ENCODE measurements at regions not wholly inside any gene's neighbourhood (a gene's known extent, or its start where the extent isn't known, plus 50 kb on each side); places are given as distances from the start of the nearest gene placed in this dataset.

DNA sequence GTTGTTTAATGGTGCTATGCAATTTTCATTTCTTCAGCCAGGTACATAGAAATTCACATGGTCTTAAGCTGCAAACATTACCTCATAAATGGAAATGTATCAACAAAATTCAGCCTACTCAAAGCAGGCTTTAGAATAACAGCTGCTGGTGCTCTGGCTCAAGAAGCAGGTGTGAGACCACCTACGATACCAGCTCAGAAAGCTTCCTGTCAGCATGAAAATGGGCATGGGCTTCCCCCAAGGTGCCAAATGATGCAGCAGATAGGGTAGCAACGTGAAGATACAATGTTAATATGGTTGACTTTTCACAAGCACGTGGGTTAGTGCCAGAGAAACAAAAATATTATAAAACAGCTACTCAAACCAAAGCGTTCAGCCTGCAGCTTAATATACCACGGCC is 343.4 kb upstream of the PRICKLE1 start:
- TF ChIP-seq, protein P1, sequence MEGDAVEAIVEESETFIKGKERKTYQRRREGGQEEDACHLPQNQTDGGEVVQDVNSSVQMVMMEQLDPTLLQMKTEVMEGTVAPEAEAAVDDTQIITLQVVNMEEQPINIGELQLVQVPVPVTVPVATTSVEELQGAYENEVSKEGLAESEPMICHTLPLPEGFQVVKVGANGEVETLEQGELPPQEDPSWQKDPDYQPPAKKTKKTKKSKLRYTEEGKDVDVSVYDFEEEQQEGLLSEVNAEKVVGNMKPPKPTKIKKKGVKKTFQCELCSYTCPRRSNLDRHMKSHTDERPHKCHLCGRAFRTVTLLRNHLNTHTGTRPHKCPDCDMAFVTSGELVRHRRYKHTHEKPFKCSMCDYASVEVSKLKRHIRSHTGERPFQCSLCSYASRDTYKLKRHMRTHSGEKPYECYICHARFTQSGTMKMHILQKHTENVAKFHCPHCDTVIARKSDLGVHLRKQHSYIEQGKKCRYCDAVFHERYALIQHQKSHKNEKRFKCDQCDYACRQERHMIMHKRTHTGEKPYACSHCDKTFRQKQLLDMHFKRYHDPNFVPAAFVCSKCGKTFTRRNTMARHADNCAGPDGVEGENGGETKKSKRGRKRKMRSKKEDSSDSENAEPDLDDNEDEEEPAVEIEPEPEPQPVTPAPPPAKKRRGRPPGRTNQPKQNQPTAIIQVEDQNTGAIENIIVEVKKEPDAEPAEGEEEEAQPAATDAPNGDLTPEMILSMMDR (IDR thresholded peaks at IDR 0.05; ENCODE audit: insufficient read depth, low read length) = no peak
- TF ChIP-seq POLR2AphosphoS5 (IDR thresholded peaks at IDR 0.05; ENCODE audit: low read depth) (no peak), SPI1 (IDR thresholded peaks at IDR 0.05; ENCODE audit: borderline replicate concordance, low read depth) (no peak)

Data from HL-60 (cell line).